8988T (cell line): ENCODE measurements at regions not wholly inside any gene's neighbourhood (a gene's known extent, or its start where the extent isn't known, plus 50 kb on each side); places are given as distances from the start of the nearest gene placed in this dataset.

Source experiments
- DNase-seq: peaks from one replicate; pipeline ENCODE4 v3.0.0; 2011

DNA sequence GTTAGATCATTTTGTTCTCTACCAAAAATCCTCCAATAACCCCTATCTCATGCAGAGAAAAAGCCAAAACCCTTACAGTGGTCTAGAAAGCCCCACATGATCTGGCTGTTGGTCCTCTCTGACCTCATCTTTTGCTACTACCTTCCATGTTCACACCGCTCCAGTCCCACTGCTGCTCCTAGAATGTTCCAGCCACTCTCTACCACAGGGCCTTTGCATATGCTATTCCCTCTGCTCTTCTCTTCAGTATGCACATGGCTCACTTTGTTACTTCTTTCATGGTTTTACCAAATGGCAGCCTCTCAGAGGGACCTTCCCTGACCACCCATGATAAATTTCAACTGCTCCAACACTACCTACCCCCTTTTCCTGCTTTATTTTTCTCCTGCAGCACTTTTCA is 193.5 kb upstream of the CCDC150 start:
- no peak for DNase-seq

DNA sequence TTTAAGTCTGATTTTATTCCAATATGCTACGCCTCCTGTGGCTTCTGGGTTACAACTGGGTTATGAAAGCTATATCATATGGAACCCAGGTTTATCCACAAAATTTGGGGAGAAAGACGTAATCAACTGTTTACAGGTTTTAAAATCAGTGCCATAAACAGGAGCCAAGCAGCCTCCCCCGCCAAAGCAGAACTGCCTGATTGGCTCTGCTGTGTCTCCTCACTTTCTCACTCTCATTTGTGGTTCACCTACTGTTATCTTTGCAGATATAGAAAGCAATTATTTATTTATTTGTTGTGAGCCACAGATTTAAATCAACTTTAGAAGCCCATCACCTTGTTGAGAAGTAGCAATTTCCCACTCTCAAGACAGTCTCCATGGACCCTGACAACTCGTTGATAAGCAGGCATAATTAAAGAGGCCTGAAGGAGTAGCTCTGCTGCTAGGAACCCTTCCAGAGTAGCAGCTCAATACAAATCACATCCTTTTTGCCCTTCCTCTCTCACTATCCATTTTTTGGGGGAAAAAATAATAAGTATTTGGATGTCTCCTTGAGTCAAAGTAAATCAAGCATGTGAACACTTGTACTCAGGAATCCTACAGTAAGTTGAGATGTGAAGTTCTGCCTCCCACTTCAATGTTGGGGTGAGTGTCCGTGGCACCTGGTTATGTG is 191.0 kb upstream of the CCDC150 start:
- DNase-seq: no peak

DNA sequence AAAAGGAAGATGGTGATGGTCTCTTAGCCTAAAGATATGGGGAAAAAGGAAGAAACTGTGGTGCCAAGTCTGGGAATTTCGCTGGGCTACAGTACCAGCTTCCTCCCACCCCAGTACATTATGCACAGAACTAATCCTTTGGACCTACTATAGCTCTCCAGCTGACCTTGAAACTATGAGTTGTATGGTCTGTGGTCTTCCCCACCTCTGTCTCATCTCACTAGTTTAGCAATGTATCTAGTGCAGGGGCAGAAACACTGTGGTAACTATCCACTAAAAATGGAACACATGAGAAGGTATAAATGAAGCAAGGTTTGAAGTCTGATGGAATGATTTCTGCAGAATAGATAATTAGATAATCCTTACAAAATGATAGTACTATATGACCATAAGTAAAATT is 190.4 kb upstream of the CCDC150 start:
- DNase-seq: no peak

- no peak for DNase-seq
Measured at GRCh38 chr2:196452758-196453157, 186.8 kb upstream of the CCDC150 start.

GRCh38 chr2:196453613-196454047 is 185.9 kb upstream of the CCDC150 start:
- DNase-seq: peak; percentile 21

DNA sequence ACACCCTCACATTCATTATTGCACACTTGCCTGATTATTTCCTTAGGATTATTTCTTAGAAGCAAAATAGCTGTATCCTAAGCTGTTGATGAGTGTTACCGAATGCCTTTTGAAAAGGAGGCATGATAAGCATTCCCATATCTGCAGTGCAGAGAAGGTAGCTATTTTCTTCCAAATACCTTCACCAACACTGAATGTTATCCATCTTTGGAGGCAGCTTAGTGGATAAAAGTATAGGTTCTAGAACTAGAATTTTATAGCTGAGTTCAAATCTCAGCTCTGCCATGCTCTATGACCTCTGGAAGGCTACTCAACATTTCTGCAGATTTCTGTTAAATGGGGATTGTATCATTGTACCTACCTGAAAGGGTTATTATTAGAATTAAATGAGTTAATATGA is 185.0 kb upstream of the CCDC150 start:
- DNase-seq: no peak

DNA sequence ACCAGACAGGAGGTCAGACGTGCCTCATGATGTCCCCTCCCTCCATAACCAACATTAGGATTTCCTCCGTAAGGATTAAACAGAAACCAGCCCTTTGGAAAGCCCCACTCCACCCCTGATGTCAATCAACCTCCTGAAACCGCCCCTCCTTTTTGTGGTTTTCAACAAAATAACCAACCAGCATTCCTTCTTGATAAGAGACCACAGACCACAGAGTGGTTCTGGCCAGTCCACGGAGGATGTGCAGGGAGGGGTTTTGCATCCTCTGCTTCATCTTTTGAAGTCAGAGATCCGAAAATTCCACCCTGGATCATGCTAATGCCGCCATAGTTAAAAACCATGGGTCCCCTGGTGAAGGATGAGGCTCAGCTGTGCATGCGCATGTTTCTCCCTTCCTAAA is 180.0 kb upstream of the CCDC150 start:
- DNase-seq: no peak

DNA sequence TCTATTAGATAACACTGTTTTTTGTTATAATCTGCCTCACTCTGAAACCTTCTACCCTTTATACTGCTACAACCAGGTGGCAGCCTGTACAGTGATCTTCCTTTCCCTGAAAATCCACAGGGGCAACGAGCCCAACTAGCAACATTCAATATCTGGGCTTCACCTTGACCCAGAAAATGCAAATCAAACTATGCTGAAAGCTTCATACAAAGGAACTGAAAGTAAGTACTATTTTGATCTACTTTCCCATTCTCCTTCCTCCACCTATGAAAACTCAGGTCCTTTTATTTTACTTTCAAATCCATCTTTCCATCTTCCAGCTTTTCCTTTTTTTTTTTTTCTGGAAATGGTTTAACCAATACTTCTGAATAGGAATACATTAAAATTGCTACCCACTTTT is 175.8 kb upstream of the CCDC150 start:
- no peak for DNase-seq

DNA sequence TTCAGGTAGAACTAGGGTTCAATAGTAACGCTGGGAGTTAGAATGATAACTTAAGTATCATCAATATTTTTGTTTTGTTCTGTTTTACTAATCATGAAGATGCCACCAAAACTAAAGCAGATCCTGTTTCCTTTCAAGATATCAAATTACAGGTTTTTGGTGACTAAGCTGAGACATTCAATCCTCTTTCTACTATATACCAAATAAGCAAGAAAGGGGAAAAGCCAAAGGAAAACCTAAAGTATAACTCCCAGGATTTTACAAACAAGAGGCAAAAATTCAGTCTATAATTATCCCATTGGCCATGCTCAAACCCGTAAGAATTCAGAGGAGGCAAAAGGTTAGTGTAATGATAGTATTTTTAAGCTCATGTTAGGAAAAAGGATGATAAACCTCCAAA is 175.2 kb upstream of the CCDC150 start:
- no peak for DNase-seq

DNA sequence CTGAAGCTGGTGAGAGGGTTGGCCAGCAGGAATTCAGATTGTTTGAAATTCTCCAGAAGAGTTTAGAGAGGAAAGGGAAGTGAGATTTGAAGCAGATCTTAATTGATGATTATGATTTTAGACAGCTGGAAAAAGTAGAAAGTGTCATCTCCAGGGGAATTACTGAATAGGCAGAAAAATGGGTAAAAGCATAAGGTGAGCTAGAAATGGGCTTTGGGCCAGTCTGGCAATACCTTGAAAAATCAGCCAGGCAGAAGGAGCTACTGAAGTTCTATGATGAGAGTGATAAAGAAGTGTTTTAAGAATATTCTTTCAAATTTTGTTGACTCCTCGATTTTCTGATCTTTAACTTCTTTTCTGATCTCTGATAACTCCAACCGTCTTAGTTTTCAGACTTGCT is 172.9 kb upstream of the CCDC150 start:
- DNase-seq: no peak

DNA sequence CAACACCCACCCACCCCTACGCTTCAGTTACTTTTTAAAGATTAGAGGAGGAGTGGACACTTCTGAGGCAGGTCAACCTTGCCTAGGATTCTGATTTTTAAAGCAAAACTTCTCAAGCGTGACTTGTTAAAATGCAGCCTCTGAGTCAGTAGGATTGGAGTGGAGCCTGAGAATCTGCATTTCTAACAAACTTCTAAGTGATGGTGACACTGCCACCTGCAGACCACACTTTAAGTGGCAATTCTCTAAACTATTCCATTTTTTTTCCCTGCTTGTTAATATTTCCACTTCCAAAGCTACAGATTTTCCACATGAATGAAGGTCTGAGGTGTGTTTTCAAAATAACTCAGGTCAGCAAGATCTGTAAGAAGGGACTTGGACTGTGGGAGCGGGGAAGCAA is 171.1 kb upstream of the CCDC150 start:
- DNase-seq: no peak

DNA sequence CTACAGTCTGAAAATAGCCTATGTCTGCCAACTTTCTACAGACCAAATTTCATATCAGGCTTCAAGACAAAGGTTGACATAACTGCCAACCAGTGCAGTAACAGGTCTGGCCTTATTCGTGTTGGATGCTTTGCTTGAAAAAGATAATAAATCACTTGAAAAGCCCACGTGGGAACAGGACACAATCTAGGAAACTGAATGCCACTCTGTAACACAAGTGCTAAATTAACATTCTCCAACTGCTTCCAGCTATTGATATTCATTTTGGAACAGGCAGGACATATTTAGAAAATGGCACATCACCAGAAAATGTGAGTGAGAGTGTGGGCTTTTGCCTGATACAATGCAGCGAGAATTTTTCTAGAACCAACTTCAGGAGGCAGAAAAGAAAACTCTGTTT is 165.9 kb upstream of the CCDC150 start:
- no peak for DNase-seq

DNA sequence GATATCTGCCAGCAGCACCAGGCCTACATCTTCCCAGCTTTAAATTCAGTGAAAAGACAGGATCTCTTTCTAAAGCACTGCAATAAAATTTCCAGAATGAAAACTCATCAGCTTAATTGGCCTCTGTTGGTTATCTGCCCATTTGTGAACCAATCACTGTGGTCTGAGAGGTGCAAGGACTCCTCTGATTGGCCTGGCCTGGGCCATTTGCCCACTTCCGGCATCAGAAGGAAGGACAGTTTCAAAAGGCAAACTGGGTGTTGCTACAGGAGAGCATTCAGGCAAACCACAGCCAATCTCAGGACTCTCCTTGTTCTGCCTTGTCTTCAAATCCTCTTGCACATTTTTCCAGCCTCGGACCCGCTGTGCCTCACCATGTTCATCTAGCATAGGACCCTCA is 163.9 kb upstream of the CCDC150 start:
- DNase-seq: no peak

DNA sequence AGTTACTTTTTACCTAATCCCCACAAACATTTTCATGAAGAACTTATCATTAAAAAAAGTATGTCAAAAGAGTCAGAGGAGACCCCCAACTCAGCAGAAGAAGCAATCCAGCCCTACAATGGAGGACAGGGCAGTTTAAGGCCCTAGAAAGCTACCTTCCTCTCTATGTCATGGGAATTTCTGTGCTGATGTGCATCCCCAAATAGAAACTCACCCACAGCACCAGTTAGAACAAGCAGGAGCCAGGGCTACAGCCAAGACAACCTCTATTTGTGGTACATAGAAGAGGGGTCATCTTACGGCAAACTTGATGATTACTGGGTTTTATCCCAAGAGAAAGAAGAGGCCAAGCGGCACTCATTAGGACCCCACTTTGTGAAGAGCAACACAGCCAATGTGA is 160.9 kb upstream of the CCDC150 start:
- DNase-seq: no peak

GRCh38 chr2:196479350-196479749 is 160.2 kb upstream of the CCDC150 start:
- DNase-seq: no peak

DNA sequence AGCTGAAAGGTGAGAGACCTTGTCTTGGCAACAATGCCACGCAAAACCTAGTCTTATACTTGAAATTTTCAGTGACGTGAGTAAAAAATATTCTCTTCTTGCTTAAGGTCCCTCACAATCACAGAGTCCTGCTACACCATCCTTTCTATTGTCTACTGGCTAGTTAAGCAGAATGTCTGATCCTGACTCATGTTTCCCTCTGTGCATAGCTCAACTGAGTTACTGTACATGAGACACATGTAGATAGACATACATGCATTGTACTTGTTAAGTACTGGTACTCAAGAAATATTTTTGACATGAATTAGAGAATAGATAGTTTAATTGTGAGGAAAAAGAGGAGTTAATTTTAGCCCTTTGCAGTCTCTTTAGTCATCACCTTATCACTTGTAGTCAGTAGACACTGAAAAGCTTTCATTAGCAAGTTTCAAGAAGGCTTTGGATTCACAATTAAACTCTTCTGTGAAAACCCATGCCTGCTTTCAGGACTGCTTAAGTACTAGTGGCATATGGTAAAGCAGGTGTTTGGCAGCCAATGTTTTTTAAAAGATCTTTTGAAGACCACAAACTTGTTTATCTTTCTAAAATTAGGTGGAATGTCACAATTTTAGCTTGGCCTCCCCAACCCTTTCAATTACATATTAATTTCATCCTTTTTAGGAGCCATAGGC is 158.7 kb upstream of the CCDC150 start:
- no peak for DNase-seq

GRCh38 chr2:196481324-196481697 is 158.2 kb upstream of the CCDC150 start:
- DNase-seq: no peak

- no peak for DNase-seq
Measured at GRCh38 chr2:196482119-196483065, 157.1 kb upstream of the CCDC150 start.

- DNase-seq: no peak
Measured at GRCh38 chr2:196486146-196486545, 153.4 kb upstream of the CCDC150 start.

- no peak for DNase-seq
Measured at GRCh38 chr2:196487417-196487816, 152.1 kb upstream of the CCDC150 start.

GRCh38 chr2:196489371-196489770 is 150.1 kb upstream of the CCDC150 start:
- DNase-seq: no peak

- no peak for DNase-seq
Measured at GRCh38 chr2:196492946-196493345, 146.6 kb upstream of the CCDC150 start.

DNA sequence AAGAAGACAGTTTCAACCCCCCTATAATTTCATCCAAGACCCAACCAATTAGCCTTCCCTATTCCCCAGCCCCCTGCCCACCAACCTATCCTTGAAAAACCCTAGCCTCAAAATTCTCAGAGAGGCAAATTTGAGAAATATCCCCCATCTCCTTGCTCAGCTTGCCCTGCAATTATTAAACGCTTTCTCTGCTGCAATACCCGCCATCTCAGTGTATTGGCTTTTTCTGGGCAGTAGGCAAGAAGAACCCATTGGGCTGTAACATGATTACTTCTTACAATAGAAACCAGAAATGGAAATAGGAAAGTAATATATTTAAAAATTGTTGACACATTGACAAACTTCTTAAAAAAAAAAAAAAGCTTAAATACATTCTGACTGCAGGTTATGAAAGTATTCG is 140.6 kb upstream of the CCDC150 start:
- DNase-seq: no peak

- DNase-seq: no peak
Measured at GRCh38 chr2:196499686-196500085, 139.8 kb upstream of the CCDC150 start.
